HG03095 (cell line): ENCODE measurements at regions not wholly inside any gene's neighbourhood (a gene's known extent, or its start where the extent isn't known, plus 50 kb on each side); places are given as distances from the start of the nearest gene placed in this dataset.
"Not testable (repeated sequence)": the region's sequence is repeated elsewhere in the genome, so short reads cannot be mapped to it uniquely, and the experiment has no call there.

ENCODE experiments used
- ATAC-seq: cut with Tn5 transposase; IDR thresholded peaks from one replicate; pipeline ENCODE4 v1.9.1; 2021; ENCODE audit warnings: moderate library complexity; ENCODE audit not compliant: unreplicated experiment

DNA sequence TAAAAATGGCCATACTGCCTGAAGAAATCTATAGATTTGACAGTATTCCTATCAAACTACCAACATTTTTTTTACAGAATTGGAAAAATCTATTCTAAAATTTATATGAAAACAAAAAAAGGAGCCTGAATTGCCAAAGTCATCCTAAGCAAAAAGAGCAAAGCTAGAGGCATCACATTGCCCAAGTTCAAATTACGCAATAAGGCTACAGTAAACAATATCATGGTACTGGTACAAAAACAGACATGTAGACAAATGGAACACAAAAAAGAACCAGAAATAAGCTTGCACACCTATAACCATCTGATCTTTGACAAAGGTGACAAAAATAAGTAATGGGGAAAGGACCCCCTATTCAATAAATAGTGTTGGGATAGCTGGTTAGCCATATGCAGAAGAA lies 50.2 kb upstream of the THSD7B start:
- ATAC-seq = no peak

DNA sequence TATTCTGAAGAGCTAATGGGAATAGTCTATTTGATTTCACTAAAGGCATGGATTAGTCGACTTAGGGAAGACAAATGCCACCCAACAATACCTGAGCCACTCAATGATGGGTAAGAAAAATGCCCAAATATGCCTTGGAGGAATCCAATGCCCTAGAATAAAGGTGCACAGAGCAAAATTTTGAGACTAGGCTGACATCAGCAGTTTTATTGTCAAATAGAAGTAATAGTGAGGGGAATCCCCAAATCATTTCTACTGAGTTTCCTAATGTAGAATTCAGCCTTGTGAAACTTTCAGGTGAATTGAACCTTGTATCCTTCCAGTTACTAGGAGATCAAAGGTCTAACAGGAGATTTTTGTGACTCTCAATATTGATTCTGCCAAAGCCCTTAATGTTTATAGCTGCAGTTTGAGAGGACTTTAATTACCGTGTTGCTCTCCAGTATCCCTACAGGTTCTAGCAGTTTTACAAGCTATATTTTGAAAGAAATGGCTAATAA lies 50.8 kb upstream of the THSD7B start:
- no peak for ATAC-seq

GRCh38 chr2:136713739-136714138 lies 51.6 kb upstream of the THSD7B start:
- ATAC-seq = no peak

GRCh38 chr2:136705336-136705735 lies 60.0 kb upstream of the THSD7B start:
- no peak for ATAC-seq

GRCh38 chr2:136703214-136703613 lies 62.1 kb upstream of the THSD7B start:
- no peak for ATAC-seq

- no peak for ATAC-seq
These were observed 68.9 kb upstream of the THSD7B start for GRCh38 chr2:136696438-136696837.

GRCh38 chr2:136693966-136694365 lies 71.4 kb upstream of the THSD7B start:
- no peak for ATAC-seq

GRCh38 chr2:136680079-136680478 lies 85.3 kb upstream of the THSD7B start:
- ATAC-seq = not testable (repeated sequence)

DNA sequence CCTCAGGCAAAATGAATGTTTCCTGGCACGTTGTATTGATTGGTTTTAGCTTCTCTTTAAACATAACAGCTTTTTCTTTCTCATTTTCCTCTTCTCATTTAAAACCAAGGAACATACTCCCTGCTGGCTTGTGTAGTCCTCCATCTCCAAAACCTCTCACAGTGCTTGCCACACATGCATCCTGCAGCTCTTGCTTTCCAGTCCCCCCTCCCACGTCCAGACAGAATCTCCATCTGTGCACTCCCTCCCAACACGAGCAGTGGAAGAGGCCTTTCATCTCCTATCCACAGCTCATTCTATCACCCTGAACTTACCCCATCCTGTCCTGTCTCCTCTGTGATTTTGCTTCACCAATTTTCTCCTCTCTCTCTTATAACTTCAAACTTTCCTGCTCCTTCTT lies 99.6 kb upstream of the THSD7B start:
- no peak for ATAC-seq

DNA sequence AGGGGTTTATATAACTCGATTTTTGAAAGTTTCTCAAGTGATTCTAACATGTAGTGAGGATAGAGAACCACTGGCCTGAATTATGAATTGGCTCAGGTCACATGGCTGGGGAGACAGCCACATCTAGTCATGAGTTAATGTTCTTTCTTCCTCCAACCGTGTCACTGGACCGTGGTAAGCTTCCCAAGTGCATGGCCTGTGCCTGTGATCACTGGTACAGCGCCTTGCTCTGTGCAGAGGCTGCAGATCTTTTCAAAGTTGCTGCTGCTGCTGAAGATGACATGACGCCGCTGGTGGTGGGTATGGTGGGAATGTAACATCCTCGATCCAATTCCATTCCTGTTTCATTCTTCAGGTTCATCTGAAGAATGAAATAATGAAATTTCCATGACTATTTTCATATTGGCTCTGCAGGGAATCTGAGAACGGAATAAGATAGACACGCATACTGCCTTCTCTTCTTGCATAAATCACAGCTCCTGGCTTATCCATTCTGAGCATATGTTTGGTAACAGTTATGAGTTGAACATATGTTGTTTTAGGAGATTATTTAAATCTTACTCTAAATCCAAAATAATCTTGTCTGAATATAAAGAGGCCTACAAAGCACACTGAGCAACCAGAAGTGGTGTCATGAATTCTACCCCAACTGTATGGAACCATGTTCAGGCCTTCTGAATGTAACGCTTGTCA lies 100.5 kb upstream of the THSD7B start:
- no peak for ATAC-seq

DNA sequence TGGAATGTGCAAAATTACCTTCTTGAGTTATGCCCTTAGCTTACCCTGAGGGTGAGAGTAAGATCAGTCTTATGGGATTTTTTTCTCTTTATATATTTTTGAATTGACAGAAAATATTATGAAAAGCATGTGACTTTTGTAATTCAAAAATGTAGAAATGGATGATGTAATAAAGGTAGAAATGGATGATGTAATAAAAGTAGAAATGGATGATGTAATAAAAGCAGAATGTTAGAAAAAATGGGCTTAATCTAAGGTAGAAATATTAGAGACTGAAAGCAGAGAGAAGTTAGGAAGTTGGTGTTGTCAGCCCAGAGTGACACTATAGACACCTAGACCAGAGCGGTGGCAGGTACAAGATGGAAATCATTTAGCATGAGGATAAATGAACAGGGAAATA lies 107.1 kb upstream of the THSD7B start:
- ATAC-seq = no peak

DNA sequence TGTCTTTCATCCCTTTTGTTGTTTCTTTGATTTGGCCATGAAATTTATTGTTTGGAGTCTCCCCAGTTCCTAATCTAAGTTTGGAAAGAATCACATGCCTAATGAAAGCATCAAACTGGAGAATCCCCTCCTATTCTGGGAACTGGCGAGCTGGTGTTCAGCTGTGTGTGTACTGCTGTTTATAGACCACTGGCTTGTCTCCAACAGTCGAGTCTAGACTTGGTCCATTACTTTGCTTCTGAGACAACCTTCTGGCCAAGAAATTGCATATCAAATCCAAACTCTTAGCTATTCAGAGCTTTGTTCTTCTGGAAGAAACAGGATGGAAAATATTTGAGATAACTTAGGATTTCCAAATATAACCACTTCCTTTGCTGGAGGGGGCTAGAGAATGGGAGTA lies 111.5 kb upstream of the THSD7B start:
- ATAC-seq = no peak

DNA sequence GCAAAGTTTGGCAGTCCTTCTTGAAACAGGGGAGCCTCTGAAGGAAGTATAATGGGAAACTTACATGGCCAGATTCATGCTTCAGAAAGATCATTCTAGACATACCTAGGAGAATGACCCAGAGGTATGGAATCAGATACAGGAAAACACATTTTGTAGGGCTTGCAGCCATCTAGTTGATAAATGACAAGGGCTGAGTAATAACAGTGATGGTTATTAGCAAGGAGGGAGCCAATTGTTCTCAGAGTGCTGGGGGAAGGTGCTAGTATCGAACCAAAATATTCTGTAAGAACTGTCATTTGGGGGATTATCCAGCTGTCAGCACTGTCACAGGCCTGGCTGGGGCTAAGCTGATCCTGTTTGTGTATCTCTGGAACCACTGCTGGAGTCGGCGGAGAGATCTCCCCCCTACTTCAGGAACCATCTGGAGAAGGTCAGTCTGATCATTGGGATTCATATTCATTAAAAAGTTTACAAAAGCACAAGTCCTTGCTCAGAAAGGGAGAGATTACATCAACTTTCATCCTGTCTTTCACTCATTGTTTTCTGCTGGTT lies 113.8 kb upstream of the THSD7B start:
- ATAC-seq = no peak

DNA sequence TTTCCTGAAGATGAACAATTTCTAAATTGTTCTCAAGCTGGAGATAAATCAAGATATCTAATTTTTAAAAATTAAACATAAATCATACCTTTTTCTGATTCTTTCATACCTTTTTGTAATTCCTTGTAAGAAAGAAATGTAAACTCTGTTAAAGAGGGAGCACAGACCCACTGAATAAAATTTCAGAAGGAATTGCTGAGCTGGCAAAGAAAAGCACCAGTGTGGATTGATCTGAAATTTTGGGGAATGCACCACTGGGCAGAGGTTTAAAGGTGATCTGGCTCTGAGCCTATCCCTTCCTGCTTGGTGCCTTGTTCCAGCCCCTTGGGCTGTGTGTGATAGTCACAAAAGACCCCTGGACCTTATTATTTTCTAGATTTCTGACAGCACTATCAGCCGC lies 118.3 kb upstream of the THSD7B start:
- no peak for ATAC-seq

DNA sequence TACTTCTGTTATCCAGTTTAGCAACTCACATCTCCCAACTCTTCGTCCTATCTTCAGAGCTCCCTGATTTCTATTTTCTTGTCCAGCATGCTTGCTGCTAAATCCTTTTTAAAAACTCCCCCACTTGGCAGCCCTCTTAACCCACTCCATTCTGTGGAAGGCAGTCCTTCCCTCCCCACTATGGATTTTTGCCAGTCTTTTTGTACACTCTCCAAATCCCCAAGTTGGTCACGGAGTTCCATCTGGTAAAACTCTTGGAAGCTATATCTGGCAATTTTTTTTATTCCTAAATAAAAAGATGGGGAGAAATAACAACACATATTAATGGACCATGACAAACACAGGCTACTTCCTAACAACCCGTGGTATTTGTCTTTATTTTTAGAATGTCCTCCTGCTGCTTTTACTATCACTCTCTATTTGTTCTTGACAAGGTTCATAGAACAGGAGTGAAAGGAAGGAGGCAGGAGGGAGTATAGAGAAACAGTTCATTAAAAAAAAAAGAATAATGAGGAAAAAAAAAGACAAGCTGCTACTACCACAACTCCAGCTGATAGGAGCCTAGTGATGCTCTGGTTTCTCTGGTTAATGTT lies 120.0 kb upstream of the THSD7B start:
- no peak for ATAC-seq

GRCh38 chr2:136639651-136640050 lies 125.7 kb upstream of the THSD7B start:
- ATAC-seq = no peak

- no peak for ATAC-seq
These were observed 127.2 kb upstream of the THSD7B start for GRCh38 chr2:136638193-136638592.

- ATAC-seq = no peak
These were observed 127.9 kb upstream of the THSD7B start for GRCh38 chr2:136637402-136637801.

GRCh38 chr2:136628490-136628889 lies 136.9 kb upstream of the THSD7B start:
- no peak for ATAC-seq

DNA sequence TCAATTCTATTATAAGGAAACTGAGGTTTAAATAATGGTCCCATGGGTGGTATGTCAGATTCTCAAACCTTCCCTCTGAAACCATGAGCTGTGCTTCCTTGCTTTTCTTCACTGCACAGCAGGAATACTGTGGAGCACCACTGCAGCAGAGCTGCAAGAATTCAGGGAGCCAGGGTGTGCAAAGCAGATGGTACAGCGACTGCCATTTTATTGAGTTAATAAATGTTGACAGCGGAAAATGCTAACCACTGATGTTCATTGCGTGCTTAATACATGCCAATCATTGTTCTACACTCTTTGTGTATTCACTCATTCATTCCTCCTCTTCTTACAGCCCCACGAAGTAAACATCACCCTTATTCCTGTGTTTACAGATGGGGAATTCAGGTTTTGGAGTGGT lies 152.2 kb upstream of the THSD7B start:
- ATAC-seq = no peak

- ATAC-seq = no peak
These were observed 153.3 kb upstream of the THSD7B start for GRCh38 chr2:136612079-136612478.

DNA sequence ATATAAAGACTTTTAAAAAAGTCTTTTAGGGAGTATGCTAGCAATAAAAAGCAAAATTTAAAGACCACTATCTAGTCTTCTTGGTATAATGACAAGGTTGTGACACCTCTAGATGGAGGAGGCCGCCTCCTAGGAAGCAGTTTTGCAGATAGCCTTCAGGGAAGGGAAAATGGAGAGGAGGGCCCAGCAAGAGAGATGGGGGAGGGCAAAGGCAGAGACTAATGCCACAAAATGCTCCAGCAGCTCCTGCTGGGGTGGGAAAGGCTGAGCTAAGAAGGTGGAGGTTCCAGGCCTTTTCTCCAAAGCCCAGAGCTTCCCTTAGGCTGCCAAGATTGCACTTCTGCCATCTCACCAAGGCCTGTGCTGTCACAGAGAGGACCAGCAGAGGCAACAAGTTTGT lies 153.9 kb upstream of the THSD7B start:
- ATAC-seq = no peak
